ENCODE measurements at regions not wholly inside any gene's neighbourhood (a gene's known extent, or its start where the extent isn't known, plus 50 kb on each side); places are given as distances from the start of the nearest gene placed in this dataset.

DNA sequence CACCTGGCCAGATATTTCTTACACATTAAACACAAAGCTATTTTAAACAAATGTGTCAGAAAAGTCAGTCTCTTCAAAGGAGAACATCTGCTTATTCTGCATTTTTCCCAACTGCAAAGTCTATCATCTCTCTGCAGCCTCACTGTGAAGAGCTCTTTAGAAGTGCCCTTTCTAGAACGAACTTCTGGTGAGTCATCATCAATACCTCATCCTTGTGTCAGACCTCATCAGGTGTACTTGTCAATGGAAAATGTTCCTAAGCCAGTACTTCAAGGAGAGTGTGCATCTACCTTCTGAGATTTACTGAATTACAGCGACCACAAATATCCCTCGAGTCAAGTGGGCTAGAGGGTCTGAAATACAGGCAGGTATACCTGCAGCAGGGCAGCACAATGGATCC is 457.3 kb downstream of the LRIG3 start:
- DNase-seq (no peak), ATAC-seq (ENCODE audit: poor library complexity) (no peak)
- no peak overlapping the region for H3K4me3 Mint-ChIP-seq
- intact Hi-C loops (cut with DNase I, micrococcal nuclease) = no loop called here
- no peaks in the 10 kb centered on the region for H3K4me1 Mint-ChIP-seq (ENCODE audit: low read depth)
- Histone ChIP-seq H3K27ac (ENCODE audit: low read depth in 1 of 2, low read length in 2 of 2) (no peak overlapping the region), H3K9me3 (ENCODE audit: control insufficient read depth in 1 of 2, insufficient read depth in 1 of 2, low read length in 2 of 2) (peaks cover 0 to 7% of the 10 kb centered on the region in 2 experiments), H3K36me3 (ENCODE audit: insufficient read depth, low read length) (no peaks in the 10 kb centered on the region), H3K27me3 (ENCODE audit: control insufficient read depth in 1 of 2, insufficient read depth in 2 of 2, low read length in 2 of 2) (no peaks in the 10 kb centered on the region), H3K4me3 (ENCODE audit: low read length) (no peak overlapping the region), H3K4me1 (ENCODE audit: insufficient read depth, low read length) (no peaks in the 10 kb centered on the region)
- peaks cover 10% of the 10 kb centered on the region for H3K9me3 Mint-ChIP-seq
- POLR2A ChIA-PET = no interaction called here
- TF ChIP-seq CTCF (IDR thresholded peaks at IDR 0.05) = no peak
- H3K27me3 Mint-ChIP-seq = peaks cover 4% of the 10 kb centered on the region
- H3K36me3 Mint-ChIP-seq (ENCODE audit: low read depth) = no peaks in the 10 kb centered on the region
- CTCF ChIA-PET = no interaction called here
- no peak overlapping the region for H3K27ac Mint-ChIP-seq

DNA sequence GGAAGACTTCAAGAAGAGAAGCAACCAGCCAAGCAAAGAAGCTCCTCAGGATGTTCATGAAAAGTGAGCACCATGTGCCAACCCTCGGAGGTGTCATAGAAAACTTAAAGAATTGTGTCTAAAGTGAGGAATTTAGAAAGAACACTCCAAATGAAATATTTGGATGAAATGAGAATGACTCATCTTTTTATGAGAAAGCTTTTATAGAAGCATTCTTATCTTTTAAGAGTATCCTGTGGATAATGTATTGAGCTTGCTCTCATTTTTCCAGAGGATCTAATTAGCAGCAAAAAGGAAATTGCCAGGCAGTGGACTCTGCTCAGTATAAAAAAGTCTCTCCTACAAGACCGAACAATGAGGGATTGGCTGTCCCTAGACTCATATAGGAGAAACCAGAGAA is 454.9 kb downstream of the LRIG3 start:
- Mint-ChIP-seq H3K27me3 (no peaks in the 10 kb centered on the region), H3K4me1 (ENCODE audit: low read depth) (no peaks in the 10 kb centered on the region), H3K4me3 (no peak overlapping the region), H3K27ac (no peak overlapping the region), H3K36me3 (ENCODE audit: low read depth) (no peaks in the 10 kb centered on the region), H3K9me3 (peaks cover 16% of the 10 kb centered on the region)
- Histone ChIP-seq H3K4me1 (ENCODE audit: insufficient read depth, low read length) (no peaks in the 10 kb centered on the region), H3K27ac (ENCODE audit: low read depth in 1 of 2, low read length in 2 of 2) (no peak overlapping the region), H3K4me3 (ENCODE audit: low read length) (no peak overlapping the region), H3K36me3 (ENCODE audit: insufficient read depth, low read length) (no peaks in the 10 kb centered on the region), H3K27me3 (ENCODE audit: control insufficient read depth in 1 of 2, insufficient read depth in 2 of 2, low read length in 2 of 2) (no peaks in the 10 kb centered on the region), H3K9me3 (ENCODE audit: control insufficient read depth in 1 of 2, insufficient read depth in 1 of 2, low read length in 2 of 2) (peaks cover 0 to 7% of the 10 kb centered on the region in 2 experiments)
- ChIA-PET CTCF (no interaction called here), POLR2A (no interaction called here)
- no peak for TF ChIP-seq CTCF (IDR thresholded peaks at IDR 0.05)
- intact Hi-C loops (cut with DNase I, micrococcal nuclease) = no loop called here
- ATAC-seq (ENCODE audit: poor library complexity) = no peak
- no peak for DNase-seq

- intact Hi-C loops (cut with DNase I, micrococcal nuclease) = no loop called here
- no peak for ATAC-seq (ENCODE audit: poor library complexity)
Measured at GRCh38 chr12:58470266-58471010, 449.9 kb downstream of the LRIG3 start.

More at GRCh38 chr12:58470266-58471010, 449.9 kb downstream of the LRIG3 start:
- no peak for TF ChIP-seq CTCF (IDR thresholded peaks at IDR 0.05)
- no peak for DNase-seq
- Mint-ChIP-seq H3K4me3 (no peak overlapping the region), H3K27me3 (no peaks in the 10 kb centered on the region), H3K36me3 (ENCODE audit: low read depth) (no peaks in the 10 kb centered on the region), H3K27ac (no peak overlapping the region), H3K9me3 (peaks cover 16% of the 10 kb centered on the region), H3K4me1 (ENCODE audit: low read depth) (no peaks in the 10 kb centered on the region)
- H3K27ac ChIP-seq (ENCODE audit: low read depth in 1 of 2, low read length in 2 of 2) = no peak overlapping the region
- no peaks in the 10 kb centered on the region for H3K36me3 ChIP-seq (ENCODE audit: insufficient read depth, low read length)
- peaks cover 0 to 7% of the 10 kb centered on the region in 2 experiments for H3K9me3 ChIP-seq (ENCODE audit: control insufficient read depth in 1 of 2, insufficient read depth in 1 of 2, low read length in 2 of 2)
- ChIA-PET CTCF (no interaction called here), POLR2A (no interaction called here)
- H3K27me3 ChIP-seq (ENCODE audit: control insufficient read depth in 1 of 2, insufficient read depth in 2 of 2, low read length in 2 of 2) = no peaks in the 10 kb centered on the region
- no peaks in the 10 kb centered on the region for H3K4me1 ChIP-seq (ENCODE audit: insufficient read depth, low read length)
- no peak overlapping the region for H3K4me3 ChIP-seq (ENCODE audit: low read length)
